GM12865 (cell line): ENCODE measurements at regions not wholly inside any gene's neighbourhood (a gene's known extent, or its start where the extent isn't known, plus 50 kb on each side); places are given as distances from the start of the nearest gene placed in this dataset.

Source experiments
- DNase-seq: peaks from one replicate; pipeline ENCODE4 v3.0.0; 2010; ENCODE audit warnings: low read depth
- H3K4me3 ChIP-seq: 2 replicates; pipeline ENCODE4 v1.5.1; 2011; ENCODE audit warnings: mild to moderate bottlenecking, low read depth, low read length, control low read depth
- CTCF ChIP-seq: IDR thresholded peaks from 2 replicates; pipeline ENCODE4 v1.5.1; 2011; ENCODE audit warnings: low read length, control low read depth, low read depth, inconsistent platforms; ENCODE audit not compliant: insufficient read depth; ENCODE audit errors: missing control alignments

GRCh38 chr2:144288438-144288837 is 231.5 kb downstream of the ZEB2 start:
- no peak for DNase-seq
- H3K4me3 ChIP-seq: no peak overlapping the region
- TF ChIP-seq CTCF: no peak

GRCh38 chr2:144285324-144285723 is 234.6 kb downstream of the ZEB2 start:
- DNase-seq: no peak
- TF ChIP-seq CTCF: no peak

GRCh38 chr2:144281476-144281875 is 238.4 kb downstream of the ZEB2 start:
- no peak for TF ChIP-seq CTCF
- H3K4me3 ChIP-seq: no peak overlapping the region
- DNase-seq: no peak

More at GRCh38 chr2:144285324-144285723, 234.6 kb downstream of the ZEB2 start:
- H3K4me3 ChIP-seq: no peak overlapping the region

- no peak for DNase-seq
- H3K4me3 ChIP-seq: no peak overlapping the region
- TF ChIP-seq CTCF: no peak
Measured at GRCh38 chr2:144280009-144280408, 239.9 kb downstream of the ZEB2 start.

- TF ChIP-seq CTCF: no peak
- H3K4me3 ChIP-seq: no peak overlapping the region
- DNase-seq: no peak
Measured at GRCh38 chr2:144279165-144279564, 240.8 kb downstream of the ZEB2 start.

GRCh38 chr2:144277622-144278354 is 242.1 kb downstream of the ZEB2 start:
- TF ChIP-seq CTCF: no peak
- DNase-seq: no peak
- H3K4me3 ChIP-seq: no peak overlapping the region

GRCh38 chr2:144275340-144275739 is 244.6 kb downstream of the ZEB2 start:
- TF ChIP-seq CTCF: no peak
- no peak for DNase-seq
- H3K4me3 ChIP-seq: no peak overlapping the region
